Testis (tissue), 2 donors: ENCODE measurements at regions not wholly inside any gene's neighbourhood (a gene's known extent, or its start where the extent isn't known, plus 50 kb on each side); places are given as distances from the start of the nearest gene placed in this dataset.

Experiments
- CTCF ChIP-seq, 3 experiments: fragments of 450-650 bp in 2 of 3; fragments of 200-600 bp in 1 of 3; sonication (generic) in 1 of 3; IDR thresholded peaks; one replicate each; pipeline ENCODE4 v1.5.1; 2016 to 2019; ENCODE audit warnings: antibody characterized with exemption in 3 of 3, mild to moderate bottlenecking in 2 of 3, moderate library complexity in 1 of 3
- POLR2A ChIP-seq: fragments of 450-650 bp; IDR thresholded peaks from one replicate; pipeline ENCODE4 v1.6.1; 2017; ENCODE audit warnings: antibody characterized with exemption, mild to moderate bottlenecking, moderate library complexity

GRCh38 chr5:92364986-92365550 is 982.0 kb upstream of the ARRDC3 start:
- no peak for TF ChIP-seq CTCF (IDR thresholded peaks at IDR 0.05)
- TF ChIP-seq POLR2A, result no peak
